ENCODE measurements at regions not wholly inside any gene's neighbourhood (a gene's known extent, or its start where the extent isn't known, plus 50 kb on each side); places are given as distances from the start of the nearest gene placed in this dataset.

GRCh38 chr10:6964543-6964942 is 384.5 kb upstream of the PRKCQ start:
- Histone ChIP-seq H3K27me3 (ENCODE audit: insufficient read depth, low read length, poor library complexity, severe bottlenecking) (no peaks in the 10 kb centered on the region), H3K4me2 (ENCODE audit: low read depth, low read length, poor library complexity, severe bottlenecking) (no peak overlapping the region), H3K9ac (ENCODE audit: low read depth, low read length, poor library complexity, severe bottlenecking) (no peak overlapping the region)

GRCh38 chr10:6962576-6962975 is 382.5 kb upstream of the PRKCQ start:
- no peak for TF ChIP-seq EZH2phosphoT487 (IDR thresholded peaks at IDR 0.05; ENCODE audit: borderline replicate concordance)
- TF ChIP-seq CTCF (conservative IDR thresholded peaks at IDR 0.05; ENCODE audit: low read length): no peak
- no peaks in the 10 kb centered on the region for H3K27me3 ChIP-seq (ENCODE audit: insufficient read depth, low read length, poor library complexity, severe bottlenecking)
- H3F3A ChIP-seq (ENCODE audit: low read depth): peaks cover 14% of the 10 kb centered on the region
- H3K4me2 ChIP-seq (ENCODE audit: low read depth, low read length, poor library complexity, severe bottlenecking): no peak overlapping the region
- no peaks in the 10 kb centered on the region for H3K9me3 ChIP-seq (ENCODE audit: insufficient read depth, low read depth, low read length)
- H4K20me1 ChIP-seq (ENCODE audit: insufficient read depth, low read length, poor library complexity, severe bottlenecking): no peaks in the 10 kb centered on the region
- no peak overlapping the region for H3K4me3 ChIP-seq (ENCODE audit: low read length, poor library complexity, severe bottlenecking)
- H3K9me2 ChIP-seq (replicated peaks; ENCODE audit: low read depth, low read length): no peaks in the 10 kb centered on the region
- H2AFZ ChIP-seq (ENCODE audit: low read length): no peak overlapping the region
- peaks cover 68% of the 10 kb centered on the region for H3K4me1 ChIP-seq (ENCODE audit: insufficient read depth, low read length, poor library complexity, severe bottlenecking)
- no peak overlapping the region for H3K9ac ChIP-seq (ENCODE audit: low read depth, low read length, poor library complexity, severe bottlenecking)
- no peaks in the 10 kb centered on the region for H3K79me2 ChIP-seq (ENCODE audit: insufficient read depth, low read length)
- H3K36me3 ChIP-seq (ENCODE audit: insufficient read depth, low read length): no peaks in the 10 kb centered on the region

More at GRCh38 chr10:6964543-6964942, 384.5 kb upstream of the PRKCQ start:
- H3K79me2 ChIP-seq (ENCODE audit: insufficient read depth, low read length): no peaks in the 10 kb centered on the region
- peaks cover 50% of the 10 kb centered on the region for H3K4me1 ChIP-seq (ENCODE audit: insufficient read depth, low read length, poor library complexity, severe bottlenecking)
- no peaks in the 10 kb centered on the region for H4K20me1 ChIP-seq (ENCODE audit: insufficient read depth, low read length, poor library complexity, severe bottlenecking)
- H3K9me2 ChIP-seq (replicated peaks; ENCODE audit: low read depth, low read length): no peaks in the 10 kb centered on the region
- no peak overlapping the region for H3K4me3 ChIP-seq (ENCODE audit: low read length, poor library complexity, severe bottlenecking)
- H2AFZ ChIP-seq (ENCODE audit: low read length): no peak overlapping the region
- no peaks in the 10 kb centered on the region for H3F3A ChIP-seq (ENCODE audit: low read depth)
- no peaks in the 10 kb centered on the region for H3K36me3 ChIP-seq (ENCODE audit: insufficient read depth, low read length)
- H3K9me3 ChIP-seq (ENCODE audit: insufficient read depth, low read depth, low read length): no peaks in the 10 kb centered on the region
- TF ChIP-seq CTCF (conservative IDR thresholded peaks at IDR 0.05; ENCODE audit: low read length): no peak
- no peak for TF ChIP-seq EZH2phosphoT487 (IDR thresholded peaks at IDR 0.05; ENCODE audit: borderline replicate concordance)

GRCh38 chr10:6958711-6959110 is 378.6 kb upstream of the PRKCQ start:
- Histone ChIP-seq H3K36me3 (ENCODE audit: insufficient read depth, low read length) (no peaks in the 10 kb centered on the region), H3F3A (ENCODE audit: low read depth) (peaks cover 14% of the 10 kb centered on the region), H2AFZ (ENCODE audit: low read length) (no peak overlapping the region), H3K79me2 (ENCODE audit: insufficient read depth, low read length) (no peaks in the 10 kb centered on the region), H3K27me3 (ENCODE audit: insufficient read depth, low read length, poor library complexity, severe bottlenecking) (no peaks in the 10 kb centered on the region), H3K4me3 (ENCODE audit: low read length, poor library complexity, severe bottlenecking) (peak overlapping the region; percentile 57), H3K4me1 (ENCODE audit: insufficient read depth, low read length, poor library complexity, severe bottlenecking) (peaks cover 69% of the 10 kb centered on the region), H3K9ac (ENCODE audit: low read depth, low read length, poor library complexity, severe bottlenecking) (peak overlapping the region; percentile 55), H3K9me2 (replicated peaks; ENCODE audit: low read depth, low read length) (no peaks in the 10 kb centered on the region), H3K9me3 (ENCODE audit: insufficient read depth, low read depth, low read length) (no peaks in the 10 kb centered on the region), H3K4me2 (ENCODE audit: low read depth, low read length, poor library complexity, severe bottlenecking) (peak overlapping the region; percentile 74), H4K20me1 (ENCODE audit: insufficient read depth, low read length, poor library complexity, severe bottlenecking) (no peaks in the 10 kb centered on the region)
- TF ChIP-seq CTCF (conservative IDR thresholded peaks at IDR 0.05; ENCODE audit: low read length) (no peak), EZH2phosphoT487 (IDR thresholded peaks at IDR 0.05; ENCODE audit: borderline replicate concordance) (no peak)

All from Loucy (cell line).